PC-3 (cell line): ENCODE measurements at regions not wholly inside any gene's neighbourhood (a gene's known extent, or its start where the extent isn't known, plus 50 kb on each side); places are given as distances from the start of the nearest gene placed in this dataset.

ENCODE experiments used
- ATAC-seq: fragments of 200-7000 bp; cut with Tn5 transposase; 2 replicates; pipeline ENCODE4 v1.9.1; 2020; ENCODE audit warnings: mild to moderate bottlenecking, moderate library complexity
- BruUV-seq: library from RNA; stranded (reverse); fragments of 400-500 nt; replicated peaks from 2 replicates; lab custom pipeline; 2021; lab: Mats Ljungman, UMichigan
- CTCF ChIA-PET: fragments of 300-600 bp; sonication (Branson Sonifier 250); formaldehyde crosslinking; loops from one replicate; lab custom pipeline; 2022; ENCODE audit warnings: antibody characterized with exemption; lab: Charles Lee
- POLR2A ChIA-PET: fragments of 300-600 bp; sonication (Branson Sonifier 250); formaldehyde crosslinking; loops from one replicate; lab custom pipeline; 2022; ENCODE audit warnings: antibody characterized with exemption; ENCODE audit not compliant: unreplicated experiment; lab: Charles Lee
- DNase-seq: peaks from one replicate; pipeline ENCODE4 v3.0.0-alpha.2; 2015
- H2AFZ ChIP-seq: fragments of 300-600 bp; sonication (generic); 2 replicates; pipeline ENCODE4 v1.6.0; 2016; ENCODE audit warnings: antibody characterized with exemption, low read length
- H3F3A ChIP-seq: fragments of 300-600 bp; sonication (generic); one replicate; pipeline ENCODE4 v1.6.0; 2017; ENCODE audit warnings: antibody characterized with exemption, low read length, control low read depth, mild to moderate bottlenecking; ENCODE audit not compliant: unreplicated experiment
- H3K27ac ChIP-seq: fragments of 300-600 bp; sonication (generic); 2 replicates; pipeline ENCODE4 v1.5.1; 2016; ENCODE audit warnings: mild to moderate bottlenecking, low read length
- H3K27me3 ChIP-seq: fragments of 300-600 bp; sonication (generic); 2 replicates; pipeline ENCODE4 v1.6.1; 2016; ENCODE audit warnings: low read length, mixed read lengths
- H3K36me3 ChIP-seq: fragments of 300-600 bp; sonication (generic); 2 replicates; pipeline ENCODE4 v1.6.1; 2016; ENCODE audit warnings: low read depth, mixed run types, low read length, mixed read lengths
- H3K4me1 ChIP-seq: fragments of 300-600 bp; sonication (generic); 2 replicates; pipeline ENCODE4 v1.5.1; 2016; ENCODE audit warnings: low read length; ENCODE audit not compliant: insufficient read depth
- H3K4me2 ChIP-seq: fragments of 300-600 bp; sonication (generic); 2 replicates; pipeline ENCODE4 v1.6.0; 2016; ENCODE audit warnings: low read length
- H3K4me3 ChIP-seq: fragments of 300-600 bp; sonication (generic); 2 replicates; pipeline ENCODE4 v1.5.1; 2016; ENCODE audit warnings: mild to moderate bottlenecking, low read length, mixed read lengths
- H3K79me2 ChIP-seq: fragments of 300-600 bp; sonication (generic); 2 replicates; pipeline ENCODE4 v1.6.1; 2017; ENCODE audit warnings: low read length, mixed read lengths
- H3K9ac ChIP-seq: fragments of 300-600 bp; sonication (generic); 2 replicates; pipeline ENCODE4 v1.6.0; 2016; ENCODE audit warnings: mild to moderate bottlenecking, low read length
- H3K9me2 ChIP-seq: fragments of 300-600 bp; sonication (generic); replicated peaks from 2 replicates; pipeline ENCODE4 v1.6.1; 2016; ENCODE audit warnings: mixed run types, low read length, mixed read lengths
- H3K9me3 ChIP-seq: fragments of 300-600 bp; sonication (generic); 2 replicates; pipeline ENCODE4 v1.6.1; 2016; ENCODE audit warnings: low read length, mixed read lengths
- H4K20me1 ChIP-seq: fragments of 300-600 bp; sonication (generic); 2 replicates; pipeline ENCODE4 v1.6.1; 2016; ENCODE audit warnings: low read length, mixed read lengths
- EZH2 ChIP-seq: fragments of 300-600 bp; sonication (generic); IDR thresholded peaks from one replicate; pipeline ENCODE4 v1.6.1; 2017; ENCODE audit warnings: antibody characterized with exemption, mild to moderate bottlenecking, low read length; ENCODE audit not compliant: unreplicated experiment
- EZH2phosphoT487 ChIP-seq: fragments of 300-600 bp; sonication (generic); IDR thresholded peaks from 2 replicates; pipeline ENCODE4 v1.6.1; 2018; ENCODE audit warnings: mild to moderate bottlenecking, antibody characterized with exemption, low read length, borderline replicate concordance
- intact Hi-C: fragments of 100-400 bp; cut with micrococcal nuclease; formaldehyde crosslinking; loops from 2 replicates; pipeline ENCODE4 v1.9.0; 2023
- TF ChIP-seq, protein P1 (sequence below): fragments of 300-600 bp; sonication (generic); conservative IDR thresholded peaks from 2 replicates; pipeline ENCODE4 v1.5.1; 2017; ENCODE audit warnings: antibody characterized with exemption, low read depth, mild to moderate bottlenecking, low read length

DNA sequence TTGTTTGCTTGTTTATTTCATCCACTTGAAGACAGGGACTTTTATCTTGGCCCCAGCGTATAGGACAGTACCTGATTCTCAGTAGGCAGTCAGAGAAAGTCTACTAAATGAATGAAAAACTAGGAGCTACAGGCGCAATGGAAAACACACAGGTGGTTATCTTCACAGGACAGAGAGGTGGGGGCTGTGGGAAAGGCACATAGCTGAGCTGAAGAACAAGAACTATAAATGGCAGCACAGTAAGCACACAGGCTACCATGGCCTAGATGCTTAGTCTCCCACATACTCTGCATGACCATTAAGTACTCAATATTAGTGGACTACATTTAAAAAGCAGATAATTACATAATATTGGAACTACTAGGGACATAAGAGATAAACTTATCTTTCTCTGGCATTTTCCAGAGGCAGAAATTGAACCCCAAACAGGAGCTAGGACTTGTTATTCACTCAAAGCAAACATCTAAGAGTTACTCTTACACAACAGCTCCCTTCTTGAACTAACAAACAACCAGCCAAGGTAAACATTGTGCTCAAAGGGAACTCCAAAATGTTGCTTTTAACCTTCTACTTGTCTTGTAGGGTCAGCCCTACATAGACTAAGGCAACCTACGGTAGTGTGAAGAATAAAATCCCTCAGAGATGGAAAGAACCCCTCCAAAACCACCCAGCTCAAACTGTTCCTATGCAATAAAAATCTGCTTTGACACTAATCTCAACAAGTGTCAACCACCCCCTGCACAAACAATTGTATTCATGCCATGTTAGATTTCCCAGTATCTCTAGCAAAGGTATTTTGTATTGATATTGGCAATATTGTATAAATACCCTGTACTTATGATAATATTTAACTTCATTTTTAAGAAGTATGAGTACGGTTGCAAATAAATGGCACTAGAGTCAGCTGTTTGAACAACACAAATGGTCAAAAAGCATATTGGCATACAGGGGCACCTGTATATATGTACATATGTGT lies 593.6 kb downstream of the KLHL13 start:
- Histone ChIP-seq H3K9ac (no peak overlapping the region), H3K79me2 (no peaks in the 10 kb centered on the region), H3K4me1 (no peaks in the 10 kb centered on the region), H3K36me3 (no peaks in the 10 kb centered on the region), H3K4me2 (no peak overlapping the region), H3K9me2 (no peaks in the 10 kb centered on the region), H2AFZ (no peak overlapping the region), H3K9me3 (no peaks in the 10 kb centered on the region), H3K27ac (no peak overlapping the region), H3K4me3 (no peak overlapping the region), H3K27me3 (no peaks in the 10 kb centered on the region), H4K20me1 (no peaks in the 10 kb centered on the region), H3F3A (no peaks in the 10 kb centered on the region)
- no peak for DNase-seq
- intact Hi-C loops: no loop called here
- TF ChIP-seq EZH2phosphoT487: no peak
- TF ChIP-seq EZH2: no peak
- TF ChIP-seq, protein P1, sequence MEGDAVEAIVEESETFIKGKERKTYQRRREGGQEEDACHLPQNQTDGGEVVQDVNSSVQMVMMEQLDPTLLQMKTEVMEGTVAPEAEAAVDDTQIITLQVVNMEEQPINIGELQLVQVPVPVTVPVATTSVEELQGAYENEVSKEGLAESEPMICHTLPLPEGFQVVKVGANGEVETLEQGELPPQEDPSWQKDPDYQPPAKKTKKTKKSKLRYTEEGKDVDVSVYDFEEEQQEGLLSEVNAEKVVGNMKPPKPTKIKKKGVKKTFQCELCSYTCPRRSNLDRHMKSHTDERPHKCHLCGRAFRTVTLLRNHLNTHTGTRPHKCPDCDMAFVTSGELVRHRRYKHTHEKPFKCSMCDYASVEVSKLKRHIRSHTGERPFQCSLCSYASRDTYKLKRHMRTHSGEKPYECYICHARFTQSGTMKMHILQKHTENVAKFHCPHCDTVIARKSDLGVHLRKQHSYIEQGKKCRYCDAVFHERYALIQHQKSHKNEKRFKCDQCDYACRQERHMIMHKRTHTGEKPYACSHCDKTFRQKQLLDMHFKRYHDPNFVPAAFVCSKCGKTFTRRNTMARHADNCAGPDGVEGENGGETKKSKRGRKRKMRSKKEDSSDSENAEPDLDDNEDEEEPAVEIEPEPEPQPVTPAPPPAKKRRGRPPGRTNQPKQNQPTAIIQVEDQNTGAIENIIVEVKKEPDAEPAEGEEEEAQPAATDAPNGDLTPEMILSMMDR: no peak
- no peak for ATAC-seq
- no TSS peak for BruUV-seq
- ChIA-PET CTCF (no interaction called here), POLR2A (no interaction called here)

- H3K9me3 ChIP-seq: no peaks in the 10 kb centered on the region
- H3K27ac ChIP-seq: no peak overlapping the region
- H2AFZ ChIP-seq: no peak overlapping the region
- DNase-seq (no peak), ATAC-seq (no peak)
- H3K36me3 ChIP-seq: no peaks in the 10 kb centered on the region
- H3F3A ChIP-seq: no peaks in the 10 kb centered on the region
- H3K4me2 ChIP-seq: no peak overlapping the region
- H3K9me2 ChIP-seq: no peaks in the 10 kb centered on the region
- no peaks in the 10 kb centered on the region for H3K79me2 ChIP-seq
- CTCF ChIA-PET: no interaction called here
- POLR2A ChIA-PET: no interaction called here
- no peaks in the 10 kb centered on the region for H3K27me3 ChIP-seq
- no peak overlapping the region for H3K9ac ChIP-seq
- no peaks in the 10 kb centered on the region for H4K20me1 ChIP-seq
- no peaks in the 10 kb centered on the region for H3K4me1 ChIP-seq
- no peak overlapping the region for H3K4me3 ChIP-seq
- TF ChIP-seq EZH2: no peak
- TF ChIP-seq EZH2phosphoT487: no peak
- TF ChIP-seq, protein P1: no peak
- intact Hi-C loops: no loop called here
- no TSS peak for BruUV-seq
These were observed 598.6 kb downstream of the KLHL13 start for GRCh38 chrX:117517994-117518393.

- Histone ChIP-seq H2AFZ (no peak overlapping the region), H3K4me1 (no peaks in the 10 kb centered on the region), H3K4me3 (no peak overlapping the region), H3F3A (no peaks in the 10 kb centered on the region), H3K36me3 (no peaks in the 10 kb centered on the region), H3K9me3 (no peaks in the 10 kb centered on the region), H4K20me1 (no peaks in the 10 kb centered on the region), H3K79me2 (no peaks in the 10 kb centered on the region), H3K27me3 (no peaks in the 10 kb centered on the region), H3K4me2 (no peak overlapping the region), H3K27ac (no peak overlapping the region), H3K9ac (no peak overlapping the region), H3K9me2 (no peaks in the 10 kb centered on the region)
- POLR2A ChIA-PET: no interaction called here
- DNase-seq (no peak), ATAC-seq (no peak)
- intact Hi-C loops: no loop called here
- CTCF ChIA-PET: no interaction called here
- BruUV-seq: no TSS peak
- TF ChIP-seq, protein P1: no peak
- TF ChIP-seq EZH2 (no peak), EZH2phosphoT487 (no peak)
These were observed 605.2 kb downstream of the KLHL13 start for GRCh38 chrX:117511379-117511778.
